Duodenal mucosa (tissue), 2 donors: ENCODE measurements at regions not wholly inside any gene's neighbourhood (a gene's known extent, or its start where the extent isn't known, plus 50 kb on each side); places are given as distances from the start of the nearest gene placed in this dataset.

Source experiments
- H3K27ac ChIP-seq: one replicate; pipeline ENCODE4 v1.7.0; 2013; ENCODE audit warnings: low read depth, low read length
- H3K27me3 ChIP-seq, 2 donors: one replicate each; pipeline ENCODE4 v1.7.0; 2013; ENCODE audit warnings: low read length in 2 of 2, control low read depth in 1 of 2; ENCODE audit not compliant: insufficient read depth in 2 of 2, control insufficient read depth in 1 of 2
- H3K36me3 ChIP-seq, 2 donors: one replicate each; pipeline ENCODE4 v1.7.0; 2013; ENCODE audit warnings: low read length in 2 of 2, control low read depth in 1 of 2; ENCODE audit not compliant: insufficient read depth in 2 of 2, control insufficient read depth in 1 of 2
- H3K4me1 ChIP-seq, 2 donors: one replicate each; pipeline ENCODE4 v1.7.0; 2013; ENCODE audit warnings: low read length in 2 of 2, control low read depth in 1 of 2; ENCODE audit not compliant: insufficient read depth in 2 of 2, control insufficient read depth in 1 of 2
- H3K4me3 ChIP-seq, 2 donors: one replicate each; pipeline ENCODE4 v1.7.0; 2013; ENCODE audit warnings: low read length in 2 of 2, low read depth in 1 of 2
- H3K9ac ChIP-seq, 2 donors: one replicate each; pipeline ENCODE4 v1.7.0; 2013; ENCODE audit warnings: low read length in 2 of 2, low read depth in 1 of 2
- H3K9me3 ChIP-seq, 2 donors: one replicate each; pipeline ENCODE4 v1.7.0; 2013; ENCODE audit warnings: low read length in 2 of 2, control low read depth in 1 of 2; ENCODE audit not compliant: control insufficient read depth in 1 of 2

DNA sequence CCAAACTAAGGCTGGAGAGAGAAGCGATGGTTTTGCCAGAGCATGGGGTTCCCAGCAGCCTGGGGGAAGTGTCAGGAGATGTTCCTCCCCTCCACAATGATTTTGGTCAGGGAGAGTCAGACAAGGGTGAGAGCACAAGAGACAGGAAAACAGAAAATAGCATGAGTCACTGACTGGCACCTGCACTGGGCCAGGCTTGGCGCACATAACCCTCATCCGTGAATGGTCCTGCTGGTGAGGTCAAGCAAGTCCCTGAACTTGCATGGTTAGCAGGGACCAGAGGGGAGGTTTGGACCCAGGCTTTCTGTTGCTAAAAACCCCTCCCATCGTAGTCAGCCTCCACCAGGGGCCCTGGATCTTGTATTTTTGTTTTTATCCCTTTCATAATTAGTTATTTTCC is 174.5 kb upstream of the MYT1L start:
- H3K4me3 ChIP-seq = no peak overlapping the region
- no peak overlapping the region for H3K9ac ChIP-seq
- H3K9me3 ChIP-seq = no peaks in the 10 kb centered on the region
- no peak overlapping the region for H3K27ac ChIP-seq
- no peaks in the 10 kb centered on the region for H3K4me1 ChIP-seq
- H3K27me3 ChIP-seq = no peaks in the 10 kb centered on the region
- no peaks in the 10 kb centered on the region for H3K36me3 ChIP-seq

DNA sequence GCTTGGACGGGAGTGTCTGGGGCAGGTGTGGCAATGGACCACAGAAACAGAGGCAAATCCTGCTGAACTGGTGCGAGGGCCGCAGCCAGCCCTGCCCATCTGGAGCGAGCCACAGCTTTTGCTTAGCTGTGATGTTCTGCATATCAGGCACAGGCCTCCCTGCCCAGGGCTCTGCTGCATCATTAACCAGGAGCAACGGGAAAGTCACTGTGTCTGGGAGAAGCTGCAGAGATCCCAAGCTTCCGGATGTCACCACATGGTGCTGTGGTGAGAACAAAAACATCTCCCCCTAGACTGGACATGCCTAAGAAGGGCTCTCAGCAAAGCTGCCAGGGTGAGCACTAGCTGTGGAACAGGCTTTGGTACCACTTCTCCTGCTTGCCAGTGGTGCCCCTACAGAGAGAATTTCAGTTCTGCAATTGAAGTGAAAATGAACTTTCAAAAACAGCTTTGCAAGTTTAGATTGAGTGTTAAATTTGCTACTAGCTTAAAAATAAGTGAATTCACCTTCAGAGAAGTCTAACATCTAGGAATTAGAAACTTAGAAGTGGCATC is 172.9 kb upstream of the MYT1L start:
- H3K4me3 ChIP-seq = no peak overlapping the region
- no peaks in the 10 kb centered on the region for H3K9me3 ChIP-seq
- H3K4me1 ChIP-seq = no peaks in the 10 kb centered on the region
- no peaks in the 10 kb centered on the region for H3K27me3 ChIP-seq
- H3K36me3 ChIP-seq = no peaks in the 10 kb centered on the region
- no peak overlapping the region for H3K9ac ChIP-seq
- H3K27ac ChIP-seq = no peak overlapping the region

DNA sequence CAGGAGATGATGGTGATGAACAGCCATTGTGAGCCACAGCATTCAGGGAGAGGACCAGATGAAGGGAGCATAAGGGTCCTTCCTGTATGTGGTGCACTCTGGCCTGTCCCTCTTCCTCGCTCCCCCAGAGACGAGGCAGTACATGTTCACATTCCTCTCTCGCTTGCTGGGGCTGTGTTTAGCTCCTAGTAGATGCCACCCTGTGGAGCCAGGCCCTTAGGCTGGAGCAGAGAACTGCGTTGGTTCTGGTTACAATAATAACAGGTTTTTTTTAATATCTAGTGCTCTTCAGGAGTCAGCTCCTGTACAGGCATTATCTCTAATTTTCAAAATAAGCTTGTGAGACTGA is 171.1 kb upstream of the MYT1L start:
- Histone ChIP-seq H3K4me3 (no peak overlapping the region), H3K9ac (no peak overlapping the region), H3K27ac (no peak overlapping the region), H3K4me1 (no peaks in the 10 kb centered on the region), H3K27me3 (no peaks in the 10 kb centered on the region), H3K36me3 (no peaks in the 10 kb centered on the region), H3K9me3 (no peaks in the 10 kb centered on the region)

DNA sequence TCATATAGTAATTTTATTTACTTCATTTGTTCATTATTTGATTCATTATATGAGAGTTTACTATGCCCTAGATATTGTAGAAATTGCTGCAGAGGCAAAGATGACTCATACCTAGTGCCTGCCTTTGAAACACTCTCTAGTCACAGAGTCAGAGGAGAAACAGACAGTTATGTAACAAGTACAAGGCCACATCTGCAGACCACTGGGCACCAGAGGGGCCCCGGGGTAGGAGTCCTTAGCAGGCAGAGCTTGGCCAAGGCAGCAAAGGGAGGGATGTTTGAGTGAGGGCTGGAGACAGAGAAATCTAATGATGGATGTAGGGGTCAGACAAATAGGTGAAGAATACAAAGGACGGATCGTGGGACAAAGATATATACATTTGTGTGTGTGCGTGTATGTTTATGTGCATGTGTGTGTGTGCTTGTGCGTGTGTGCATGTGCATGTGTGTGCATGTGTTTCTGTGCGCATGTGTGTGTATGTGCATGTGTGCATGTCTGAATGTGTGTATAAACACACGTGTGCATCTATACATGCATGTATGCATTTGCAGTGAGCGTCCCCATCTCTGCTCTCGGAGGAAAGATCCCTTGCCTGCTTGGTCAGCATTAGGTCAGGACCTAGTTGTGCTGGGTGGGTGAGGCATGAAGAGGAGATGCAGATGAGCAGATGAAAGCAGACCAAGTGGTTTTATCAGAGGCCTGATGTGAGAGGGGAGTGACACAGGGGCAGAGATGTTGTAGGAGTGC is 170.6 kb upstream of the MYT1L start:
- no peak overlapping the region for H3K27ac ChIP-seq
- H3K27me3 ChIP-seq = no peaks in the 10 kb centered on the region
- no peaks in the 10 kb centered on the region for H3K36me3 ChIP-seq
- H3K9me3 ChIP-seq = no peaks in the 10 kb centered on the region
- no peak overlapping the region for H3K4me3 ChIP-seq
- H3K9ac ChIP-seq = no peak overlapping the region
- H3K4me1 ChIP-seq = no peaks in the 10 kb centered on the region

DNA sequence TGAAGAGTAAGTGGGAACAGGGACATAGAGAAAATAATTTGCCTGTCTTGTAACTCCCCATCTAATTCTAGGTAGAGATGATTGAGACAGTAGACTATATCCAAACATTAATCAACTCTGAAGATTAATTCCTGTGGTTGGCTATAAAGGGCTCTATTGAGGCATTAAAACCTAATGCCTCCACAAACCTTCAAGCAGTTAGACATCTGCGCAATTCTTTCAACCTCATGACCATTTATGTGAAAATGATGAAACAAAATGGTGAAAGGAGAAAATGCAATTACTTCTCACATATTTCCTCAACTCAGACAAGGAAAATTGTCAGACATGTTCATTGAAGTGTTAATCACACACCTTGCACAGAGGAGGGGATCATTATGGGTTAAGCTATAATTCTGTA is 164.5 kb upstream of the MYT1L start:
- Histone ChIP-seq H3K27ac (no peak overlapping the region), H3K27me3 (no peaks in the 10 kb centered on the region), H3K4me3 (no peak overlapping the region), H3K9me3 (no peaks in the 10 kb centered on the region), H3K36me3 (no peaks in the 10 kb centered on the region), H3K9ac (no peak overlapping the region), H3K4me1 (no peaks in the 10 kb centered on the region)

DNA sequence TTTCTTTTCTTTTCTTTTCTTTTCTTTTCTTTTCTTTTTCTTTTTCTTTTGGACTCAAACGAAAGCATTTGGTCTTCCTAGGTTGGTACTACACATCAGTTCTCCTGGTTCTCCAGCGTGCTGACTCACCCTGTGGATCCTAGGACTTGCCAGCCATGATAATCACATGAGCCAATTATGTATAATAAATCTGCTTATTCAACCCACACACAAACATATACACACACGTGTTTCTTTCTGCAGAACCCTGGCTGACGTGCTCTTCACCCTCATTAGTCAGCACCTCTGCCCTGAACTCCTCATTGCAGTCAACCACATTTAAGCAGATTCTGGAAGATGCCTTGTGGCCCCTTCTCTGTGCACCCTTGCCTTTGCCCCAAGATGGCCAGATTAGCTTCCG is 162.4 kb upstream of the MYT1L start:
- Histone ChIP-seq H3K4me1 (no peaks in the 10 kb centered on the region), H3K27ac (no peak overlapping the region), H3K9me3 (no peaks in the 10 kb centered on the region), H3K27me3 (no peaks in the 10 kb centered on the region), H3K36me3 (no peaks in the 10 kb centered on the region), H3K9ac (no peak overlapping the region), H3K4me3 (no peak overlapping the region)

DNA sequence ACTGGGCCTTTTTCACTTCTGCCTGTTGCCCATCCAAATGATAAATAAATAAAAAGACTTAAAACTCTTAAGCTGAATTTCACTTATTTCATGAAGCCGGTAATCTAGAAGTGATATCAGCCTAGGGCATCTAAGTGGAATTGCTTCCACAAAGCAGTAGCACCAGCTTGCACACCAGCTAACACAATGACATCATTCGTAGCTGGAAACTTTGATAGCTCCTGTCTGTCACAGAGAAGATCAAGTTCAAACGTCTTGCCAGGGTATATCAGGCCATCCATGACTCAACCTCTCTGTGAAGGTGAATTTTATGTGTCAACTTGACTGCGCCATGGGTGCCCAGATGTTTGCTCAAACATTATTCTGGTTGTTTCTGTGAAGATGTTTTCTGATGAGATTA is 161.7 kb upstream of the MYT1L start:
- no peak overlapping the region for H3K27ac ChIP-seq
- no peak overlapping the region for H3K4me3 ChIP-seq
- H3K9me3 ChIP-seq = no peaks in the 10 kb centered on the region
- no peak overlapping the region for H3K9ac ChIP-seq
- no peaks in the 10 kb centered on the region for H3K27me3 ChIP-seq
- H3K4me1 ChIP-seq = no peaks in the 10 kb centered on the region
- no peaks in the 10 kb centered on the region for H3K36me3 ChIP-seq

DNA sequence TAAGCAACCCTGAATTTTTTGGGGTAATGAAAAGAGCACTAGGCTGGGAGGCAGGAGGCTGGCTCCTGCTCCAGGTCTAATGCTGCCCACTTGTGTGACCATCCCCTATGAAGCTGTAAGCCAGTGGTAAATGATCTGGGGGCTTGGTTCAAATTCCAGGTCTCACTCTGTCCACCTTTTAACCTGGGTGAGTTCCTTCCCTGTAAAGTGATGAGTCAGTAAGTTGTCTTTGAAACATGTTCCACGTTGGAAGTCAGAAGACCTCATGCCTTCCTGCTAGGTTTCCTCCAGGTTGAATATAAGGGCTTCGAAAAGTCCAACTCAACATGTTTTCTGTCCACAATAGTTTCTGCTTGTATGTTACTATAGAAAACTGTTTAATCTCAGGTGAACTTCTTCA is 160.9 kb upstream of the MYT1L start:
- H3K27me3 ChIP-seq = no peaks in the 10 kb centered on the region
- no peak overlapping the region for H3K4me3 ChIP-seq
- H3K4me1 ChIP-seq = no peaks in the 10 kb centered on the region
- H3K9me3 ChIP-seq = no peaks in the 10 kb centered on the region
- H3K27ac ChIP-seq = no peak overlapping the region
- no peaks in the 10 kb centered on the region for H3K36me3 ChIP-seq
- H3K9ac ChIP-seq = no peak overlapping the region

DNA sequence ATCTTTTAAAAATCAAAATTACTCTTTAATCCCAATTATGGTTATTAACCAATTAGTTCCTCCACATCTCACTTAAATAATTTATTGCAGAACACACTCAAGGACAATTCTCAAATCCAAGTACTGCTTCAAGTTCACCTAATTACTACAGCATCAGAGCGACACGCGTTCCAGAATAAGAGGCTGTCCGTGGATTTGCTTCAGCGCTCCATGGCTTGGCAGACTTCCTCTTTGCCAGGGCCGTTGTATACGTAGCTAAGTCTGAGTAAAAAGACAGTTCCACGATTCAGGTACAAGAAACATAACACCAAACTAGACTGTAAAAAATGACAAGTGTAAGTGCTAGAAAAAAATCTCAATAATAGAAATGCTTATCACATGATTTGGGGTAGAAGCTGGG is 153.2 kb upstream of the MYT1L start:
- Histone ChIP-seq H3K4me3 (no peak overlapping the region), H3K9me3 (no peaks in the 10 kb centered on the region), H3K9ac (no peak overlapping the region), H3K4me1 (no peaks in the 10 kb centered on the region), H3K36me3 (no peaks in the 10 kb centered on the region), H3K27me3 (no peaks in the 10 kb centered on the region), H3K27ac (no peak overlapping the region)

DNA sequence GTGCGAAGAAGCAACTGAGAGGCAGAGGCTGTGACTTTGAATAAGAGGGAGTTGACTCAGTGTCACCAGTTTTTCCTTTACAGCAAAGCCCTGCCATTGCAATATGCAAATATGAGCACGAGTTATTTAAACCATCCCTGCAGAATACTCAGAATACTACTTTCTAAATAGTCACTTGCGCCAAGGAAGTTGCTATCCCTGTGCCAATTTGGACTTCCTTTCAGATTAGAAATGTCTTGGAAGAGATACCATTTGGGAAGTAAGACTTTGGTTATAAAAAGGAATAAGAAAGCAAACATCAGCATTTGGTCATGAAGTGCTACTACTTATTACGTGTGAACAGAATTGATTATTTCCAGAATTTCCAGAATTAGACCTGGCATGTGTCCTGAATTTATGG is 151.8 kb upstream of the MYT1L start:
- Histone ChIP-seq H3K9me3 (no peaks in the 10 kb centered on the region), H3K9ac (no peak overlapping the region), H3K27me3 (no peaks in the 10 kb centered on the region), H3K4me1 (no peaks in the 10 kb centered on the region), H3K4me3 (no peak overlapping the region), H3K36me3 (no peaks in the 10 kb centered on the region), H3K27ac (no peak overlapping the region)
